ENCODE measurements at regions not wholly inside any gene's neighbourhood (a gene's known extent, or its start where the extent isn't known, plus 50 kb on each side); places are given as distances from the start of the nearest gene placed in this dataset.

GRCh38 chr13:79874396-79875360 lies 393.7 kb downstream of the NDFIP2 start:
- no peak overlapping the region for H3K4me3 ChIP-seq (ENCODE audit: low read depth, low read length)
- H3K27ac ChIP-seq (ENCODE audit: low read depth, low read length) = no peak overlapping the region
- H3K36me3 ChIP-seq (ENCODE audit: insufficient read depth, low read length) = no peaks in the 10 kb centered on the region
- H3K79me2 ChIP-seq (ENCODE audit: control insufficient read depth, insufficient read depth, low read length, unreplicated experiment) = no peaks in the 10 kb centered on the region
- no peak overlapping the region for H2AFZ ChIP-seq (ENCODE audit: low read length, unreplicated experiment)
- no peaks in the 10 kb centered on the region for H3K27me3 ChIP-seq (ENCODE audit: insufficient read depth, low read length)
- no peaks in the 10 kb centered on the region for H3K4me1 ChIP-seq (ENCODE audit: control insufficient read depth, insufficient read depth, low read length, unreplicated experiment)

- Histone ChIP-seq H3K4me1 (ENCODE audit: control insufficient read depth, insufficient read depth, low read length, unreplicated experiment) (no peaks in the 10 kb centered on the region), H3K36me3 (ENCODE audit: insufficient read depth, low read length) (no peaks in the 10 kb centered on the region), H3K27ac (ENCODE audit: low read depth, low read length) (no peak overlapping the region), H2AFZ (ENCODE audit: low read length, unreplicated experiment) (no peak overlapping the region), H3K4me3 (ENCODE audit: low read depth, low read length) (no peak overlapping the region), H3K79me2 (ENCODE audit: control insufficient read depth, insufficient read depth, low read length, unreplicated experiment) (no peaks in the 10 kb centered on the region), H3K27me3 (ENCODE audit: insufficient read depth, low read length) (no peaks in the 10 kb centered on the region)
Measured at GRCh38 chr13:79871594-79871993, 390.6 kb downstream of the NDFIP2 start.

- H3K4me3 ChIP-seq (ENCODE audit: low read depth, low read length) = no peak overlapping the region
- H3K27me3 ChIP-seq (ENCODE audit: insufficient read depth, low read length) = no peaks in the 10 kb centered on the region
- no peaks in the 10 kb centered on the region for H3K79me2 ChIP-seq (ENCODE audit: control insufficient read depth, insufficient read depth, low read length, unreplicated experiment)
- H3K27ac ChIP-seq (ENCODE audit: low read depth, low read length) = no peak overlapping the region
- H3K4me1 ChIP-seq (ENCODE audit: control insufficient read depth, insufficient read depth, low read length, unreplicated experiment) = no peaks in the 10 kb centered on the region
- no peak overlapping the region for H2AFZ ChIP-seq (ENCODE audit: low read length, unreplicated experiment)
- H3K36me3 ChIP-seq (ENCODE audit: insufficient read depth, low read length) = no peaks in the 10 kb centered on the region
Measured at GRCh38 chr13:79870766-79871165, 389.8 kb downstream of the NDFIP2 start.

- Histone ChIP-seq H3K27me3 (ENCODE audit: insufficient read depth, low read length) (no peaks in the 10 kb centered on the region), H3K36me3 (ENCODE audit: insufficient read depth, low read length) (no peaks in the 10 kb centered on the region), H3K27ac (ENCODE audit: low read depth, low read length) (no peak overlapping the region), H2AFZ (ENCODE audit: low read length, unreplicated experiment) (no peak overlapping the region), H3K79me2 (ENCODE audit: control insufficient read depth, insufficient read depth, low read length, unreplicated experiment) (no peaks in the 10 kb centered on the region), H3K4me1 (ENCODE audit: control insufficient read depth, insufficient read depth, low read length, unreplicated experiment) (no peaks in the 10 kb centered on the region), H3K4me3 (ENCODE audit: low read depth, low read length) (no peak overlapping the region)
Measured at GRCh38 chr13:79870123-79870522, 389.2 kb downstream of the NDFIP2 start.

GRCh38 chr13:79869326-79869725 lies 388.4 kb downstream of the NDFIP2 start:
- H3K4me3 ChIP-seq (ENCODE audit: low read depth, low read length) = no peak overlapping the region
- no peaks in the 10 kb centered on the region for H3K36me3 ChIP-seq (ENCODE audit: insufficient read depth, low read length)
- no peaks in the 10 kb centered on the region for H3K4me1 ChIP-seq (ENCODE audit: control insufficient read depth, insufficient read depth, low read length, unreplicated experiment)
- no peak overlapping the region for H2AFZ ChIP-seq (ENCODE audit: low read length, unreplicated experiment)
- H3K79me2 ChIP-seq (ENCODE audit: control insufficient read depth, insufficient read depth, low read length, unreplicated experiment) = no peaks in the 10 kb centered on the region
- H3K27ac ChIP-seq (ENCODE audit: low read depth, low read length) = no peak overlapping the region
- no peaks in the 10 kb centered on the region for H3K27me3 ChIP-seq (ENCODE audit: insufficient read depth, low read length)

GRCh38 chr13:79867254-79867653 lies 386.3 kb downstream of the NDFIP2 start:
- H3K4me3 ChIP-seq (ENCODE audit: low read depth, low read length) = no peak overlapping the region
- no peaks in the 10 kb centered on the region for H3K79me2 ChIP-seq (ENCODE audit: control insufficient read depth, insufficient read depth, low read length, unreplicated experiment)
- H3K36me3 ChIP-seq (ENCODE audit: insufficient read depth, low read length) = no peaks in the 10 kb centered on the region
- H2AFZ ChIP-seq (ENCODE audit: low read length, unreplicated experiment) = no peak overlapping the region
- no peaks in the 10 kb centered on the region for H3K4me1 ChIP-seq (ENCODE audit: control insufficient read depth, insufficient read depth, low read length, unreplicated experiment)
- no peaks in the 10 kb centered on the region for H3K27me3 ChIP-seq (ENCODE audit: insufficient read depth, low read length)
- no peak overlapping the region for H3K27ac ChIP-seq (ENCODE audit: low read depth, low read length)

GRCh38 chr13:79866436-79866835 lies 385.5 kb downstream of the NDFIP2 start:
- Histone ChIP-seq H3K36me3 (ENCODE audit: insufficient read depth, low read length) (no peaks in the 10 kb centered on the region), H3K27ac (ENCODE audit: low read depth, low read length) (no peak overlapping the region), H3K4me3 (ENCODE audit: low read depth, low read length) (no peak overlapping the region), H3K4me1 (ENCODE audit: control insufficient read depth, insufficient read depth, low read length, unreplicated experiment) (no peaks in the 10 kb centered on the region), H2AFZ (ENCODE audit: low read length, unreplicated experiment) (no peak overlapping the region), H3K27me3 (ENCODE audit: insufficient read depth, low read length) (no peaks in the 10 kb centered on the region), H3K79me2 (ENCODE audit: control insufficient read depth, insufficient read depth, low read length, unreplicated experiment) (no peaks in the 10 kb centered on the region)

- no peaks in the 10 kb centered on the region for H3K79me2 ChIP-seq (ENCODE audit: control insufficient read depth, insufficient read depth, low read length, unreplicated experiment)
- no peaks in the 10 kb centered on the region for H3K36me3 ChIP-seq (ENCODE audit: insufficient read depth, low read length)
- no peaks in the 10 kb centered on the region for H3K4me1 ChIP-seq (ENCODE audit: control insufficient read depth, insufficient read depth, low read length, unreplicated experiment)
- no peak overlapping the region for H3K4me3 ChIP-seq (ENCODE audit: low read depth, low read length)
- H2AFZ ChIP-seq (ENCODE audit: low read length, unreplicated experiment) = no peak overlapping the region
- no peak overlapping the region for H3K27ac ChIP-seq (ENCODE audit: low read depth, low read length)
- H3K27me3 ChIP-seq (ENCODE audit: insufficient read depth, low read length) = no peaks in the 10 kb centered on the region
Measured at GRCh38 chr13:79862515-79862914, 381.6 kb downstream of the NDFIP2 start.

- no peak overlapping the region for H2AFZ ChIP-seq (ENCODE audit: low read length, unreplicated experiment)
- no peaks in the 10 kb centered on the region for H3K36me3 ChIP-seq (ENCODE audit: insufficient read depth, low read length)
- no peaks in the 10 kb centered on the region for H3K27me3 ChIP-seq (ENCODE audit: insufficient read depth, low read length)
- no peak overlapping the region for H3K4me3 ChIP-seq (ENCODE audit: low read depth, low read length)
- H3K79me2 ChIP-seq (ENCODE audit: control insufficient read depth, insufficient read depth, low read length, unreplicated experiment) = no peaks in the 10 kb centered on the region
- no peaks in the 10 kb centered on the region for H3K4me1 ChIP-seq (ENCODE audit: control insufficient read depth, insufficient read depth, low read length, unreplicated experiment)
- H3K27ac ChIP-seq (ENCODE audit: low read depth, low read length) = no peak overlapping the region
Measured at GRCh38 chr13:79861731-79862130, 380.8 kb downstream of the NDFIP2 start.

- Histone ChIP-seq H2AFZ (ENCODE audit: low read length, unreplicated experiment) (no peak overlapping the region), H3K36me3 (ENCODE audit: insufficient read depth, low read length) (no peaks in the 10 kb centered on the region), H3K79me2 (ENCODE audit: control insufficient read depth, insufficient read depth, low read length, unreplicated experiment) (no peaks in the 10 kb centered on the region), H3K4me1 (ENCODE audit: control insufficient read depth, insufficient read depth, low read length, unreplicated experiment) (no peaks in the 10 kb centered on the region), H3K4me3 (ENCODE audit: low read depth, low read length) (no peak overlapping the region), H3K27me3 (ENCODE audit: insufficient read depth, low read length) (no peaks in the 10 kb centered on the region), H3K27ac (ENCODE audit: low read depth, low read length) (no peak overlapping the region)
Measured at GRCh38 chr13:79860791-79861190, 379.8 kb downstream of the NDFIP2 start.

GRCh38 chr13:79859756-79860155 lies 378.8 kb downstream of the NDFIP2 start:
- Histone ChIP-seq H3K4me3 (ENCODE audit: low read depth, low read length) (no peak overlapping the region), H3K36me3 (ENCODE audit: insufficient read depth, low read length) (no peaks in the 10 kb centered on the region), H3K27ac (ENCODE audit: low read depth, low read length) (no peak overlapping the region), H3K79me2 (ENCODE audit: control insufficient read depth, insufficient read depth, low read length, unreplicated experiment) (no peaks in the 10 kb centered on the region), H2AFZ (ENCODE audit: low read length, unreplicated experiment) (no peak overlapping the region), H3K27me3 (ENCODE audit: insufficient read depth, low read length) (no peaks in the 10 kb centered on the region), H3K4me1 (ENCODE audit: control insufficient read depth, insufficient read depth, low read length, unreplicated experiment) (no peaks in the 10 kb centered on the region)
